ENCODE measurements at regions not wholly inside any gene's neighbourhood (a gene's known extent, or its start where the extent isn't known, plus 50 kb on each side); places are given as distances from the start of the nearest gene placed in this dataset.

DNA sequence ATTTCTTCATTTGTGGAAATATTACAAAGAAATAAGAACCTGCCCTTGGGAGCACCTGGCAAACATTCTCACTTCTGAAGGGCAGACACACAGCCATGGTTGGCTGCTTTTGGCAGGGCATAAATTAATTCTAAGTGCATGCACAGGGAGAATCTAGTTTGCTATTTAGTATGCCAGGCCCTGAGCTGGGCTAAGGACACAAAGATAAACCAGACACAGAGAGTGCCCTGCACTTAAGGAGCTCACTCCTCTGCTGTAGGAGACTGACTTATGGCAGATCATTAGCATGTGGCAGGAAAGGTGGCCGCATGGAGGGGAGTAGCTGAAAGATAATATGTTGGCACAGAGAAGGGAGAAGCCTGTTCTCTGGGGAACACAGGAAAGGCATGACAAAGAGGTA, 367.0 kb downstream of the LPIN1 start:
- DNase-seq (ENCODE audit: low read depth in 2 of 2), result no peak

DNA sequence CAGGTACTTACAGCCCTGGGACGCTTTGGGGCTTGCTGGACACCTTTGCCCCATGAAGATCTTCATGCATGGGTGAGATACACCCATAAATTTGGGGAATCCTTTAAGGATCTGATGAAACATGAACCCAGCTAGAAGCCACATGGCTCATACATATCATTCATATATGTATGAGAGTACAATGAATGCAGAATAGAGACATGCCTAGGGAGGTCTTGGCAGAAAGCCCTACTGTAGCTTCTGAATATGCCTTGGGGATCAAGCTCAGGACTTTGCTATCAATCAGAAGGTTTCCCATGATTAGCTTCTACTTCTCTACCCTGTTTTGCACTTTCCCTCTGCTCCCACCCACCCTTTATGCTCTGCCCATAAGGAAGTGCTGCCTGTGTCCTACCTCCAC, 368.4 kb downstream of the LPIN1 start:
- DNase-seq (ENCODE audit: low read depth in 2 of 2), result no peak

DNA sequence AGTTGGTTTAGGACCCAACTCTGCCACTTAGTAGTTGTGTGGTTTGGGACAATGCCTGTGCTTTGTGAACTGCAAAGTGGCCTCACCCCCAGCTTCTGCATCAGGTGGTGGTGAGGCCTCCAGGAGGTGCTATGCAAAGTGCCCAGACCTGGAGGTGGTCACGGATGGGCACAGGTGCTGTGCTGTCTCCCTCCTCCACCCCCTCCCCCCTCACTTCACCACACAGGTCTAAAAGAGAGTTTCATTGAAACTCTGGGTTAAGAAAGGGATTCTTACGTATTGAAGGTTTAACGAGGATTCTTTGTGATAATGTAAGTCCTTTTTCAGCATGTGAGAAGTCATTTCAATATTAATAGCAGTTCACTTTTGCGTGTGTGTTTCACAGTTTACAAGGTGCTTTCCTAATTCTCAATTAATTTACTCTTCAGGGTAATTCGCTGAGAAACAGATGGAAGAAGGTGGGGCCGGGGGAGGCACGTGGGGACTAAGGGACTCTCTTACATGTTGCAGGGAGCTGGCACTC, 369.9 kb downstream of the LPIN1 start:
- DNase-seq (ENCODE audit: low read depth in 2 of 2), result no peak

DNA sequence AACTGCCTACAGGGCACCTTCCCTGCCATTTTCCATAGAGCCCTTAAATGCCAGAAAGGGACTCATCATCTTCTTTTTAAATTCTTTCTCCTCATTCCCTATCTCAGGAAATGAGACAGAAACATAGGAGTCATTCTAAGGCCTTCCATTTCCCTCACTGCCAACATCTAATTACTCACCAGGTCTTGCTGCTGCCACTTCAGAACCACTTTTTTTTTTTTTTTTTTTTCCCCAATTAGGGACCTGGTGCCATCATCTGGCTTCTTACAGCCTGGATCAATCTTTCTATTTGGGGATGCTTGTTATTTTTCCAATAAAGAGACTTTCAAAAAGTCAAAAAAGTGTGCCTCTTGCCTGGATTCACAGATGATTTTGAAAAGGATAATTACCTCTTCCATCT, 373.4 kb downstream of the LPIN1 start:
- no peak for DNase-seq (ENCODE audit: low read depth in 2 of 2)

DNA sequence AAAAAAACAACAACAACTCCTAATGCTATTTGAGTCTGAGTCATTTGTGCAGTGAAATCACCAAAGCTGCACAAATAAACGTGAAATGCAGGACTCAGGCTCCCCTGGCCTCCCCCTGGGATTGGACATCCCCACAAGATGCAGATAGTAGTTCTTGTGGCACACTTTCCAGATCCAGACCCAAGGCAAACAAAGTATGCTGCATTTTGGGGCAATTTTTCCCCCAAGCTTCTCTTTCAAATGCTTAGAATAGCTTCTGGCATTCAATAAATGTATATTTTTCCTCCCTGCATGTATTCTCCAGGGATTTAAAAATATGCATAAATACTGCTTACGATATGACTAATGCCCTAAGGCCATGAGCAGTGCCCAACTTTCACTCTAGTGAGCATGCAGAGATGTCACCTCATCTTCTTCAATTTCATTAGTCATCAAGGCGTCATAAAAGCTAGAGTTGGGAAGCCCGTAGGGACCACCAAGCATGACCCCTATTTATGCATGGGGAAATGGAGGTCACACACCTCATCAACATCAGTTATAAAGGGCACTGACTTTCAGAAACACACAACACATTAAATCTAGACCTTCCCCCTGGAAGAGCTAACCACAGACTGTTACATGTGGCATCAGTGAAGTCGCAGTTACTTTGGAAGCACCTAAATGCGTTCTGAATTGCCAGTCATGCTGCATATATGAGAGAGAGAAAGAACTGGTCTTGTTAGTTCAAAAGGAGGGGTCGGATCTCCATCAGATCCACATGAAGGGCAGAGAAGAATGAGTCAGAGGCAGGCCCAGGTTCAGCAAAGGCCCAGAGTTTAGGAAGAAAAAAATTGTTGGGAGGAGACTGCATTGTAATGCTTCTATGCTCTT, 374.1 kb downstream of the LPIN1 start:
- no peak for DNase-seq (ENCODE audit: low read depth in 2 of 2)

DNA sequence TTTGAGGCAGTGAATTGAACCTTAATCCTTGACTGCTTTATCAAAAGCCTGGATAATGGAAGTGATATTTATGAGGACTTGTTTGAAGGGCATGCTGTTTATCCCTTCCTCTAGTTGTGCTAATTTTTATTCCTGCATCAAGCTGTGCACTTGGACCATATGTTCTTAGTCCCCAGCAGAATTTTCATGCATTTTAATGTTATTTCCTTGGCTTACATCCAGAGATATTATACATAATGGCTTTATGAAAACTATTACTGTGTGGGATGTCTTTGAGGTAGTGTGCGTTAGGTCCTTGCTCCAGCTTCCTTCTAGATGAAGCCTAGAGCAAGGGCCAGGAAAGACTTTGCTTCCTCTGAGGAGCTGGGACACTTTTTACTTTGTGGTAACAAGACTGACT, 378.4 kb downstream of the LPIN1 start:
- DNase-seq (ENCODE audit: low read depth in 2 of 2), result no peak

DNA sequence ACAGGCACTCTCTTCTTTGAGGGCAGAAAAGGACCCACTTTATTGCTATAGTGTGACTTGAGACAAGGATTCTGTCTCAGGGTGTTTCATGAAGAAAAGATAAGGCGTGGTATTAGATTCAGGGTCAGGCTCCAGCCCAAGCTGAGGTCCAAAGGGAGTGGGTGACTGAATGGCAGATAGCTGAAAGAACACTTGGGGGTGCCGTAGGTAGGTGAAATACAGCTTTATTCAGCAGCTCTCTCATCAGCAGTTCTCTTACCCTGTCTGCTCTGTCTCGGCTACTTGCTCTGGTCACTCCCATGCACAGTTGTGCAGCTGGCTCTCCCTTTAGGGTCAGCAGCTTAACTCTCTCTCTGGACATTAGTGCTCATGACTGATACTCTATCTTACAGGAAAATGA, 379.9 kb downstream of the LPIN1 start:
- DNase-seq (ENCODE audit: low read depth in 2 of 2), result no peak

DNA sequence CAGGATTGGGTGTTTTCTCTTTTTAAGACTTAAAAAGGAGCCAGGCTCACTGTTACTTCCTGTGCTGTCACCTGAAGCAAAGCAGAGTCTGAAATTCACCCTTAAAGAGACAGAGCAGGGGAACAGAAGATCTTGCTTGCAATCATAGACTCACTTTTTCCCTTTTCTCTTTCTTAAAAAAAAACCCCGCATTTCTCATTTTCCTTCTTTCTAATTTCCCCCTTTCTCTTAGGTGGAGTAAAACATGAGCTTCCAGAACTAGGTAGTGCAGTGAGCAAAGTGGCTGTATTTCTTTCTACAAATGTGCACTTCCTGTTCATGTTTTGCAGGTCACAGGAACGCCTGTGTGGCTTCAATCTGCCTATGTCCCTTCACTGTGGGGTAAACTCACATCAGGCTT, 381.2 kb downstream of the LPIN1 start:
- no peak for DNase-seq (ENCODE audit: low read depth in 2 of 2)

DNA sequence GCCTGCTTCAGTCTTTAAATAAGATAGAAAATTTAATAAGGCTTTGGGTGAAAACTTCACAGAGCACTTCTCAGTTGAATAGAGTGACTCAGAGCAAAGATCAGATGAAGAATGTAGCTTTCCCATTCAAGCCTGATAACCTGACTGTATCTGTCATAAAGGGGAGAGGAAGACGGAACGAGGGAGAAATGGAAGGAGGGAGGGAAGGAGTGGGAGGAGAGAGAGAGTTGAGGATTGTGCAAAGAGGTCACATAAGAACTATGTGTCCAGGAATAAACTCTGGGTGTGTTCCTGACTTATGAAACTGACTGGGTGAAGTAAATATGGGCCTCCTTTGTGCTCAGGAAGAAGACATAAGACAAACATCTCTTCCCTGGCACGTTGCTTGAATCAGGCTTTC, 385.5 kb downstream of the LPIN1 start:
- no peak for DNase-seq (ENCODE audit: low read depth in 2 of 2)

DNA sequence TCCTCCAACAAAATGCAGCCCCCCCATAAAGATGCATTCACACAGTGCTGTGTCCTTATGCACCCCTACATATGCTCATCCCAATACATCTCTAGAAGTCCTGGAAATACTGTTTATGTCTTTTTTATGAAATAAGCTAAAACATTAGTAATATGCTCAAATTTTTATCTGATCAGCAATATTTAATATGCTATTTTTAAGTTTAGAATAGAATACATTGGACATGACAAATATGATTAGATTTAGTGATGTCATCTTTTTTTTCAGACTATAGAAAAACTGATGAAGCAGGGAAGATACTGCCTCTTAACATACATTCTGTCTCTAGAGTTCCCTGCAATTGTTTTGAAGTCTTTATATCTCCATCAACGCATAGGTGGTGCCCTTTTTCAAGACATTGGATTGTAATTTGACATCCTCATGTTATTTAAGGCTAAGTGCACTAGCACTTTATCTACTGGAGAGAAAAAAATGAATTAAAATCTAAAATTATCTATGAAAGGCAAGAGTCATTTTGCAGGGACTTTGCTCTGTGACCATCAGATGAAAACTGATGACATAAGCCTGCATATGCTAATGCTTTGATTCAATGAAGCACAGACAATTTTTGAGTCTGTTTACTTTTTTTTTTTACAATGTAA, 395.3 kb downstream of the LPIN1 start:
- no peak for DNase-seq (ENCODE audit: low read depth in 2 of 2)

DNA sequence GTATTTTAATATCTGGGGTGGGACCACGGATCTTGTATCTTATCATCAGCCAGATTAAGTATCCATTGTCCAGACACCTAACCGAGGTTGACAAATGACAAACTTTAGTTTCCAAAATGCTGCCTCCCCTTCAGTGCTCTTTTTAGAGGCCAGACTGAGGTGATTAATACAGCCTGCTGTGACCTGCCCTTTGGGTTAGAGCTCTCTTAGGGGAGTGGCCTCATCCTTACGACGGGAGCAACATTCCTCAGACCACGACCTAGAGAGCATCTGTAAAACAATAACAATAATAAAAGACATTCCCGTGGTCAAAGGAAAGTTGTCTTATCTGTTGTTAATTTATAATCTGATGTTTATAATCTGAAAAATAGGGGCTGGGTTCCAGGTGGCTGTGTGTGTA, 405.3 kb downstream of the LPIN1 start:
- no peak for DNase-seq (ENCODE audit: low read depth in 2 of 2)

DNA sequence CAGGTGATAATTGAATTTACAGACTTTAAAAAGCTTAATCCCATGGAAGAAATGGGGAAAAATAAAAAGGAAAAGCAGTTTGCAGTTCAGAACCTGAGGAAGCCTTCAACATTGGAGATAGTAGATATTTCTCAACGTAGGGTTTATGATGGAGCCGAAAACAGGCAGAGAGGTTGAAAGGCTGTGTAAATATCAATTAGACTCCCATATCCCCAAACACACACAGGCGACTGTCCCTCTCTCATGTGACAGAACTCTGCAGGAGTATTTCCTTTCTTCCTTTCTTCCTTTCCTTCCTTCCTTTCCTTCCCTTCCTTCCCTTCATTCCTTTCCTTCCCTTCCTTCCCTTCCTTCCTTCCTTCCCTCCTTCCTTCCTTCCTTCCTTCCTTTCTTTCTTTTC, 406.5 kb downstream of the LPIN1 start:
- DNase-seq (ENCODE audit: low read depth in 2 of 2), result no peak

DNA sequence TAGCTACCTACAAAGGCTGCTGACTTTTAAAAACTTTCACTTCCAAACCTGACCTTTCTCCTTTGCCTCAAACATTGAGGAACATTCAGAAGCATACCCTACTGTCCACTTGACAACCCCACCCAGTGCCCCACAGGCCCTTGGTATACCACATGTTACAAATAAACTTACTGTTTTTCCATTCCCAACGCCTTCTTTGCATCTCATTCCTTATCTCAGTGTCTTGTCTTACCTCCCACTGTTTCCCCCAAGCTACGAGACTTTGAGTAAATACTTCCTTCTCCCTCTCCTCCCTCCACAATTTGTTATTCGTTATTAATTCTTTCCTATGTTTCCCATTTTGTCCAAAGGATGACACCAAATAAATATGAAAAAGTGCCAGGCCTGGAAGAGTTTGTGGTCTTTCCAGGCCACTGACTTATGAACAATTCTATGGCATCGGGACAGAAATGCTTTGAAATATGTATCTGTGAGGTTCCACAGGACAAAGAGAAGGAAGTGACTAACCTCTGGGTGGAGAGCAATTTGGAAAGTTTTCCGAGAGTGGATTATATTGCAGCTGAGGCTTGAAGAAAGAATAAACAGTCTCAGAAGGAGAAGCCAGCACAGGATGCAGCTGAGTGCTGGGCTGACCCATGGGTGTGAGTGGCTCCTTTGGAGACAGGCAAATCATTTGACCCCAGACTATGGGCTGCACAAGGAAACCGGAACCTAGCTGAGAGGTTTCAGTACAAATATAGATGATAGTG, 409.0 kb downstream of the LPIN1 start:
- DNase-seq (ENCODE audit: low read depth in 2 of 2), result no peak

DNA sequence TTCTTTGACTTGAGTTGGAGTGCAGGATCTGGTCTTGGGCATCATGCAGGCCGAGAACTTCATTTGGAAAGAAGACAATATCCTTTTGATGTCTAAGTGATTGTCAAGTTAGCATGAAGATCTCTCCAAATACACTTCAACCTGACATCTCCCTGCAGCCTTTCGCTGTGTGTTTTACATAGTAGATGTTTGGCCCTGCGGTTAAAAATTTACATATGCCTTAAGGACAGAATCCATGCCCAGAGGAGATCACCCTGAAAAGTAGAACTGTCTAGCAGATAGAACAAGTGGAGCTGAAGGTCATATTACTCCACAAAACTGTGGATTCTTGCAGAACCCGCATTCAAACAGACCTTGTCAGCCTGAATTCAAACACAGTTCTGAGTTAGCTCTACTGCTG, 409.9 kb downstream of the LPIN1 start:
- DNase-seq (ENCODE audit: low read depth in 2 of 2), result no peak

DNA sequence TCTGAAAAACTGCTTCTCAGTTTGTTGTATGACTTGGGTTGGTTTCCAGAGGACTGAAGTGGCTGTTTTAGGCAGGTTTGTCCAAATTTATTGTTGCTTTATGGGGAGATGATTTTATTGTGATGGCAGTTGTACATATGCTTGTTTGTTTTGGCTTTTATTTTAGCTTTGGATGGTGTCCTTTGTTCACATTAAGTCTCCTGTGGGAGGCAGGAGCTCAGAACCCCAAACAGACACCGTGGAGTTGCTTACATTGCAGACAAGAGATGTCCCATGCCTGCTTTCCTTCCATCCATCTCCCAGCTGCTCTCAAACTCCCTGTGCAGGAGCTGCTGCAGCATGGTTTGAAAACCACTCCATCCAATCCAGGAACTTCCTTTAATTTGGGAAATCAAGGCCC, 414.7 kb downstream of the LPIN1 start:
- DNase-seq (ENCODE audit: low read depth in 2 of 2), result no peak

DNA sequence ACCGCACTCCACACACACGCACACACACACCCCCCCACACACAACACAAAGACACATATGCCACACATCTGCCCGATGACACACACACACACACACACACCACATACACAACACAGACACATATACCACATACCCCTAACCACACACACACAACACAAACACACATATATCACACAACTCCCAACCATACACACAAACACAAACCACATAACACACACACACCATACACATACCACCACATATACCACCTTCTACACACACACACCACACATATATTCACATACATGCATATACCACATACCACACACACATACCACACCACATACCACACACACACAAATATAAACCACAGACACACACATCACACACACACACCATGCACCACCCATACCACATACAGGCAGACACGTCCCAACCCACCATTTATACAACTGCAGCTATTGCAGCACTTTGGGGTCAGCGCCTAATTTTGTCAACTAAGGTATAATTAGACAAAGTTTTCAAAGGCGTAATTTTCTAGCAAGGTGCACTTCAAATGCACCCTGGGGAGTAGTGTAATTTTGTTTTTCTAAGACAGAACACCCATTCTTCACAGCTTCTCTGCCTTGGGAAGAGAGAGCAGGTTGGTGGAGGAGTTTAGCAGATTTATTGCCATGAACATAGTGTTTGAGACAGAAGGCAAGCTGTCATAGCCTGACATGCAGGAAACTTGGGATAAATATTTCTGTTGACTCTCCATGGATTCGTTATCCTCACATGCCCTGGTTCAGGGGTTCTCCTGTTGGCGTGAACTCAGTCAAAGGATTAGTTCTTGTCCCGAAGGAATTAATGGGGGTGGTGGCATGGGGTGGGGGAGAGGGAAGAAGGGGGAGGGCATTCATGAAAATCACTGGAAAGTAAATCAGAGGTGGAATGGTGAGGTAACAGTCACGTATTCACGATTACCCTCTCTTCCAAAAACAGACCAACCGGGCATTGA, 416.1 kb downstream of the LPIN1 start:
- DNase-seq (ENCODE audit: low read depth in 2 of 2), result no peak

DNA sequence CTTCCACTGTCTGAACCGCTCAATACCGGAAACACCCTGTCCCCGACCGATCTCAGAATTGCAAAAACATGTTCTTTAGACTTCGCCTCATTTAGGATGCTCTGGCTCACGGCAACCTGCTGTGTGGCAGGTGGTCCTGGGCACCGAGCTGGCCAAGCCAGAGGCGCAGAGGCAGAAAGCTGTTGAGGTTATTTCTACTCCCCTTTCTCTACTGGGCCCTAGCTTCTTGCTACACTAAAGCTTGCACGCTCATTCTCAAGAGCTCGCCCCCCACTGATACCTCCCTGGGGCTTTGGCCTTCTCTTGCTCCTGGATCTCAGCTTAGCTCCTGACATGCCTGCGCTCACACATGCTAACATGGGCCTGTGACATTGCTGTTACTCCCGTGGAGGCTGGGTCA, 417.4 kb downstream of the LPIN1 start:
- DNase-seq (ENCODE audit: low read depth in 2 of 2), result no peak

DNA sequence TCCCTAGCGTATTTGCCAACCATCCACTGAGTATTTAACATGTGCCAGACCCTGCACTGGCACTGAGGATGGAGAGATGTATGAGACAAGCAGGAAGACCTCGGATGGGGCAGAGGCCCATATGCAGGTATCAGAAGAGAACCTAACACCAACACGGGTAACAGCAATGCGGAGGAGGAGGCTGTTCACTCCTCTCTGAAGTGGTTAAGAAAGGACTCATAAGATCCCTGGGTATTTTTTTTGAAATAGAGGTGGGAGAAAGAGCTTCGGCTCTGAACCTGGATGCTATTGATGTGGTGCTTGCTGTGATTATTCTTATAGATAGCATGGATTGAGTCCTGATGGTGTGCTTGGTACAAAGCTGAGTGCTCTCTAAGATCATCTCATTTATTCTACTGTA, 418.3 kb downstream of the LPIN1 start:
- DNase-seq (ENCODE audit: low read depth in 2 of 2), result no peak

DNA sequence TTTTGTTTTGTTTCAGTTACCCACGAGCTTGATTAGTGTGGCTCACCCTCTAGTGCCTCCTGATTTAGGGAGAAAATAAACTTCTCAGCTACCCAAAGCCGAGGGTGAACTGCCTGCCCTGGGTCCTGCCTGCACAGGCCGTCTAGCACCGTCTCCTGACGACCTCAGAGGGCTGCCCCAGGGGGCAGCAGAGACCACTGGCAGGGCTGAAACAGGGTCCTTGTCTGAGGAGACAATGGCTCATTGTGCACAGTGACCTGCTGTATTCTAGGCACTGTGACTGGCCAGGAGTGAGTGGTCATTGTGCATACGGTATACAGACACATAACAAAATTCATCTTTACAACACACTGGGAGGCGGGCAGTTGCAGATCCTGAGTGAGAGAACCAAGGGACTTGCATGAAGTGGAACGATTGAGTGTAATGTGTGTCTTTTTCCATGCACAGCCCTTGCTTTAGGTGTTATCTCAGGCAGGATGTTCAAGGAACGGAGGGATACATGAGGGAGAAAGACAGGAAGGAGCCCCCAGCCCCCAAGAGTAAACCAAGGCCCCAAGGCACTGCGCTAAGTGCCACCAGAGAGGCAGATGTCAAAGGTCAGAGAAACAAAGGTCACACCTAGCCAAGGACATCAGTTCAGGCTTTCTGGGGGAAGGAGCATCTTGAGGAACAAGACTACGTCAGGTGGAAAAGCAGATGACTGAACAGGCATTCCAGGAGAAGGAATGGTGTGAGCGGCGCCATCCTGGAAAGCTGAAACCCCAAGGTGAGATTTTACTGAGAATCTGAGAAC, 421.3 kb downstream of the LPIN1 start:
- no peak for DNase-seq (ENCODE audit: low read depth in 2 of 2)

DNA sequence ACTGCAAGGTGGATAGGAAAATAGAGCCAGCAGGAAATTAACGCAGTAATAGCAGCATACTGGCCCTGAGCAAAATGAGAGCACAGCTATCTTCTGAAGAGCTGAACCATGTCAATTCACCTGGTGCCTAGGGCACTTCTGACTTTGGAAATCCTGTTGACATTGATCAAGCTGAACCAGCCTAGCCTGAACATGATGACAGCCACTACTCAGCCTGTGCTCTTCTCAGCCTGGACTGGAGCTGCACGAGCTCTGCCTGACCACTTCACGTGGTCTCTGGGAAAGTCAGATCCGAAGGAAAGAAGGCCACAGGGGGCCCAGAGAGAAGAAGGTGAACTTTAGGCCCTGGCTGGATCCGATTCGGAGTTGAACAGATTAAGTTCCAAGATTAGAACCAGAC, 421.9 kb downstream of the LPIN1 start:
- DNase-seq (ENCODE audit: low read depth in 2 of 2), result no peak
